ENCODE measurements at regions not wholly inside any gene's neighbourhood (a gene's known extent, or its start where the extent isn't known, plus 50 kb on each side); places are given as distances from the start of the nearest gene placed in this dataset.

DNA sequence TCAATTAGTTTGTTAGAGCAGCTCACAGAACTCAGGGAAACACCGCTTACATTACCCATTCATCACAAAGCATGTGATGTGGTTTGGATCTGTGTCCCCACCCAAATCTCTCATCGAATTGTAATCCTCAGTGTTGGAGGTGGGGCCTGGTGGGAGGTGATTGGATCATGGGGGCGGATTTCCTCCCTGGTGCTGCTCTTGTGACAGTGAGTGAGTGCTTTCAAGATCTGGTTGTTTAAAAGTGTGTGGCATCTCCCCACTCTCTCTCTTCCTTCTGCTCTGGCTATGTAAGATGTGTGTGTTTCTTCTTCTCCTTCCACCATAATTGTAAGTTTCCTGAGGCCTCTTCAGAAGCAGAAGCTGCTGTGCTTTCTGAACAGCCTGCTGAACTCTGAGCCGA, 63.5 kb upstream of the AGPS start:
- ATAC-seq (no peak), DNase-seq (no peak)
- no peak overlapping the region for H3K4me3 Mint-ChIP-seq
- no peaks in the 10 kb centered on the region for H3K27me3 Mint-ChIP-seq
- no peaks in the 10 kb centered on the region for H3K9me3 ChIP-seq (ENCODE audit: control insufficient read depth, low read length, poor library complexity, severe bottlenecking)
- H3K36me3 Mint-ChIP-seq (ENCODE audit: low read depth), result peaks cover 2% of the 10 kb centered on the region
- H3K27ac Mint-ChIP-seq, result no peak overlapping the region
- H3K4me1 Mint-ChIP-seq, result peaks cover 2% of the 10 kb centered on the region

DNA sequence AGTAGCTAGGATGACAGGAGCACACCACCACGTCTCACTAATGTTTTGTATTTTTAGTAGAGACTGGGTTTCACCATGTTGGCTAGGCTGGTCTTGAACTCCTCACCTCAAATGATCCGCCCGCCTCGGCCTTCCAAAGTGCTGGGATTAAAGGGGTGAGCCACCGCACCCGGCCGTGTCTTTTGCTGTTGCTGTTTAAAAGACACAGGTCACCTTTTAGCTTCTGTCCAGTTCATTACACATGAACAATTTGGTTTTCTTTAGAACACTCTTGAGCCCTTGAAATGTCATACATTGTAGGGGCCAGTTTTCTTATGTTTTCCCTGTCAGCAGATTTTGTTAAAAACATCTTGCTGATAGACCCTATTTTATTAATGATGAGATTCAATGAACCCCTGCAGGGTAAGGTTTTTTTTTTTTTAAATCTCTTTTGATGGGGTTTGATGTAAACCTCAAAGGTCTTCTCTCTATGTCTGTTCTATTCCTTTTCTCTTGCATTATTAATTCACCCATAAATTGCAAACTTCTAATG, 61.0 kb upstream of the AGPS start:
- Mint-ChIP-seq H3K27me3 (no peaks in the 10 kb centered on the region), H3K36me3 (ENCODE audit: low read depth) (no peaks in the 10 kb centered on the region), H3K4me3 (no peak overlapping the region), H3K27ac (no peak overlapping the region), H3K4me1 (peaks cover 2% of the 10 kb centered on the region)
- DNase-seq (no peak), ATAC-seq (no peak)
- no peaks in the 10 kb centered on the region for H3K9me3 ChIP-seq (ENCODE audit: control insufficient read depth, low read length, poor library complexity, severe bottlenecking)

GRCh38 chr2:177332026-177332991, 60.3 kb upstream of the AGPS start:
- H3K9me3 ChIP-seq (ENCODE audit: control insufficient read depth, low read length, poor library complexity, severe bottlenecking), result no peaks in the 10 kb centered on the region
- H3K27ac Mint-ChIP-seq, result peak overlapping the region; percentile 11
- H3K4me3 Mint-ChIP-seq, result no peak overlapping the region
- no peaks in the 10 kb centered on the region for H3K27me3 Mint-ChIP-seq
- DNase-seq (peak in 1 of 3 donors; percentile 6), ATAC-seq (peak; percentile 90)
- peaks cover 2% of the 10 kb centered on the region for H3K4me1 Mint-ChIP-seq
- no peaks in the 10 kb centered on the region for H3K36me3 Mint-ChIP-seq (ENCODE audit: low read depth)

DNA sequence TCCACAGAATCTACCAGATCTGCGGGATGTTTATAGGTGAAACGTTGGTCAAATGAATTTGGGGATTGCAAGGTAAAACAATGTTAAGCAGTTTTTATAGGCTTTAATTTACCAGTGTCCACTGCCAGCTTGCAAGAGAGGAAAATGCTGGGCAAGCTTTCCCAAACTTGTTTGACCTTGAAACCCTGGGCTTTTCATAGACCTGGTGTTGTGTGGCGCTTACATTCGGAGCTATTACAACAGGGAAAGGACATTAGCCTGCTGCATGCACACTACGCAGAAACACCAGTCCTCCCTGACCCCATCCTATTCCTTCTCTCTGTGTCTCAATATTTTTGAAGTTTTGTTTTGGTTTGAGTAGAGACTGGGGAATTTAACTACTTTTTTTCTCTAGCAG, 59.6 kb upstream of the AGPS start:
- no peaks in the 10 kb centered on the region for H3K27me3 Mint-ChIP-seq
- DNase-seq (no peak), ATAC-seq (no peak)
- H3K36me3 Mint-ChIP-seq (ENCODE audit: low read depth), result no peaks in the 10 kb centered on the region
- no peaks in the 10 kb centered on the region for H3K9me3 ChIP-seq (ENCODE audit: control insufficient read depth, low read length, poor library complexity, severe bottlenecking)
- no peak overlapping the region for H3K27ac Mint-ChIP-seq
- peaks cover 2% of the 10 kb centered on the region for H3K4me1 Mint-ChIP-seq
- no peak overlapping the region for H3K4me3 Mint-ChIP-seq

DNA sequence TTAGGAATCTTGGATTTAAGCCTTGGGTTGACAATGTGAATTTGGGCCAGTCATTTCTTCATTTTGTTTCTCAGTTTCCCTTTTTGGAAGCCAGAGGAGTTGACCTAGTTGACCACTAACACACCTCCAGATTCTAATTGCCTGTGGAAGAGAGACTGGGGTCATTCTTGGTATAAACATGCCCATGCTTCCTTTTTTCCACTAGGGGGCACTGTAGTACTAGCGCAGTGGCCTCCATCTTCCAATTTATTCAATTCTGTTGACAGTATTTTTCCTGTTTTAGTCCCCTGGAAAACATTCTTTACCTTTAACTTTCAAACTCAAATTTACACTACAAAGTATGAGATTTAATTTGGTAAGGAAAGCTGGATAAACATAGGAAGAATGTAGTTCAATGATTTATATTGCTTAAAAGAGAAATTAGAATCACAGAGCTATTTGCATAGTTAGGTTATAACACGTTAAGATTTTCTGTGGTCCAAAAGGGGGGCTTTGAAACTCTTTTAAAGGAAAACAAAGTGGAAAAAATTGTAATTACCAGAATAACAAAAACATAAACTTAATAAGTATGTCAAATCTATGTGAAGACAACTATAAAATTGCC, 57.5 kb upstream of the AGPS start:
- H3K27ac Mint-ChIP-seq, result peak overlapping the region; percentile 19
- H3K4me3 Mint-ChIP-seq, result no peak overlapping the region
- peaks cover 2% of the 10 kb centered on the region for H3K4me1 Mint-ChIP-seq
- DNase-seq (no peak), ATAC-seq (peak; percentile 73)
- H3K9me3 ChIP-seq (ENCODE audit: control insufficient read depth, low read length, poor library complexity, severe bottlenecking), result no peaks in the 10 kb centered on the region
- H3K27me3 Mint-ChIP-seq, result no peaks in the 10 kb centered on the region
- no peaks in the 10 kb centered on the region for H3K36me3 Mint-ChIP-seq (ENCODE audit: low read depth)

GRCh38 chr2:177335917-177336450, 56.6 kb upstream of the AGPS start:
- no peak overlapping the region for H3K27ac Mint-ChIP-seq
- ATAC-seq (no peak), DNase-seq (no peak)
- no peaks in the 10 kb centered on the region for H3K27me3 Mint-ChIP-seq
- H3K36me3 Mint-ChIP-seq (ENCODE audit: low read depth), result no peaks in the 10 kb centered on the region
- no peak overlapping the region for H3K4me3 Mint-ChIP-seq
- peaks cover 2% of the 10 kb centered on the region for H3K4me1 Mint-ChIP-seq
- no peaks in the 10 kb centered on the region for H3K9me3 ChIP-seq (ENCODE audit: control insufficient read depth, low read length, poor library complexity, severe bottlenecking)

DNA sequence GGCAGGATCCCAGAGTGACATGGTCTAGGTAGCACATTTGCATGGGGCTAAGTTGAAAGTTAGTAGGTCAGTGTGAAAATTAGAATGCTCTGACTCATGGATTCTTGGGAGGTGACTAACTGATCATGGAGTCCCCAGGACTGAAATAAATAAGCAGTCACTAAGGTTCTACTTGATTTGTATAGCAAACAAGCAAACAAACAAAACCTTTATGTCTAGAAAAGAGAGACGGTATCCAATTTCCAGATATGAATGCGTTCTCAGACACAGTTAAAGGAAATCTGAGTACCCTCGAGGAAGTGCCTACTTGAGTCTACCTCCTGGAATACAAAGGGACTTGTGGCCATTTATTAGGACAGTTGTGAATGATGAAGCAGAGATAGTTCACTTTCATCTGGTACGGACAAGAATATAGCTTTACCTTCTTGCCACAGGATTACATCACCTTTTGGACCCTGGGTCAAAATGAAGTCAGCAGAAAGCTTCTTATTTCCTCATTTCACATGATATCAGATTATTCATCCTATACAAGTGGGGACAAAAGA, 54.3 kb upstream of the AGPS start:
- H3K27ac Mint-ChIP-seq, result no peak overlapping the region
- no peak for DNase-seq
- H3K36me3 Mint-ChIP-seq (ENCODE audit: low read depth), result no peaks in the 10 kb centered on the region
- no peaks in the 10 kb centered on the region for H3K9me3 ChIP-seq (ENCODE audit: control insufficient read depth, low read length, poor library complexity, severe bottlenecking)
- no peaks in the 10 kb centered on the region for H3K27me3 Mint-ChIP-seq
- H3K4me1 Mint-ChIP-seq, result peaks cover 2% of the 10 kb centered on the region
- no peak overlapping the region for H3K4me3 Mint-ChIP-seq
- no peak for ATAC-seq

DNA sequence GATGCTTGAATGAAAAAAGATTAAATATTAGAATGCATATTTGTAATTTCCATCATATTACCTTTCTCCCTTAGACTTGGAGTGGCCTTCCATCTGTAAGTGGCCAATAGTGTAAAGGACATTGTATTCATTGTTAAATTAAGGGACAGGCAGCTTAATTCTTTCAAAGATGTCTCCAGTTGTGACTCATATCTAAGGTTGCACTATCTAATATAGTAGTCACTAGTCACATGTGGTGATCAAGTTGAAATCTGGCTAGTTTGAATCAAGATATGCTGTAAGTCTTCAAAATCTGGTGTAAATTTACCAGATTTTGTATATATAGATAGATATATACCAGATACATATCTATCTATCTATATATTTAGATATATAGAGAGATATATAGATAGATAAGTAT, 52.4 kb upstream of the AGPS start:
- no peak for ATAC-seq
- H3K4me1 Mint-ChIP-seq, result peaks cover 2% of the 10 kb centered on the region
- DNase-seq, result no peak
- no peaks in the 10 kb centered on the region for H3K9me3 ChIP-seq (ENCODE audit: control insufficient read depth, low read length, poor library complexity, severe bottlenecking)
- no peaks in the 10 kb centered on the region for H3K27me3 Mint-ChIP-seq
- no peaks in the 10 kb centered on the region for H3K36me3 Mint-ChIP-seq (ENCODE audit: low read depth)
- H3K27ac Mint-ChIP-seq, result no peak overlapping the region
- no peak overlapping the region for H3K4me3 Mint-ChIP-seq

GRCh38 chr2:177342736-177343135, 49.8 kb upstream of the AGPS start:
- Mint-ChIP-seq H3K27ac (no peak overlapping the region), H3K4me3 (no peak overlapping the region), H3K27me3 (no peaks in the 10 kb centered on the region), H3K36me3 (ENCODE audit: low read depth) (no peaks in the 10 kb centered on the region), H3K4me1 (peaks cover 2% of the 10 kb centered on the region)
- ATAC-seq (no peak), DNase-seq (no peak)
- no peaks in the 10 kb centered on the region for H3K9me3 ChIP-seq (ENCODE audit: control insufficient read depth, low read length, poor library complexity, severe bottlenecking)
